ENCODE measurements at regions not wholly inside any gene's neighbourhood (a gene's known extent, or its start where the extent isn't known, plus 50 kb on each side); places are given as distances from the start of the nearest gene placed in this dataset.

- no peak for DNase-seq (ENCODE audit: low read depth in 1 of 2, low spot score in 1 of 2)
- Histone ChIP-seq H3K4me2 (no peak overlapping the region), H3K4me3 (no peak overlapping the region), H3K27ac (no peak overlapping the region), H3K4me1 (no peaks in the 10 kb centered on the region), H3K9me3 (no peaks in the 10 kb centered on the region)
- TF ChIP-seq, protein P1, sequence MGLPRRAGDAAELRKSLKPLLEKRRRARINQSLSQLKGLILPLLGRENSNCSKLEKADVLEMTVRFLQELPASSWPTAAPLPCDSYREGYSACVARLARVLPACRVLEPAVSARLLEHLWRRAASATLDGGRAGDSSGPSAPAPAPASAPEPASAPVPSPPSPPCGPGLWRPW (IDR thresholded peaks at IDR 0.05): no peak
- TF ChIP-seq TP53 (CRISPR knock-in tag; IDR thresholded peaks at IDR 0.05) (no peak), JUNB (IDR thresholded peaks at IDR 0.05) (no peak), HOXA7 (CRISPR knock-in tag; IDR thresholded peaks at IDR 0.05) (no peak), PHF8 (IDR thresholded peaks at IDR 0.05; ENCODE audit: borderline replicate concordance, low read depth) (no peak), HDAC2 (IDR thresholded peaks at IDR 0.05) (no peak)
- TF ChIP-seq, protein P2, sequence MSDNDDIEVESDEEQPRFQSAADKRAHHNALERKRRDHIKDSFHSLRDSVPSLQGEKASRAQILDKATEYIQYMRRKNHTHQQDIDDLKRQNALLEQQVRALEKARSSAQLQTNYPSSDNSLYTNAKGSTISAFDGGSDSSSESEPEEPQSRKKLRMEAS (IDR thresholded peaks at IDR 0.05): no peak
- no peak for ATAC-seq
- ChIA-PET POLR2A (no interaction called here), CTCF (no interaction called here)
- no peak for FAIRE-seq
- 4% methylated on average over 3 of the region's 5 CpGs for WGBS (ENCODE audit: missing lambda C conversion rate)
These were observed 1962.5 kb downstream of the ARAP2 start for GRCh38 chr4:34281826-34282225.

DNA sequence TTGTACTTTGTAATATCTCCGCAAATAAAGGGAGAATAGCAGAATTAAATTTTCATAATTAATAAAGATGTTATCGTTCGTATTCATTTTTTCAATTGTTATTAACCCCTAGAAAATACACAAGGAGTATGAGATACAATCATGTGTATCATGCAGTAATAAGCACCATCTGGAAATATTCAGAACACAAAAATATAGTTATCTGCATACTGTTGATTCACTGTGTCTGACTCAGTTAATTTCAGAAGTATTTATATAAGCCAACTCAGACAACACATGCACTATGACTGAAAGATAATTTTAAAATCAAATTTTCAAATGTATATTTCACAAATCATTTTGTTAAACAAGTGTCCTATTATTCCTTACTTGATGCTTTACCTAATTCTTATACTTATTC is 1954.8 kb downstream of the ARAP2 start:
- H3K4me2 ChIP-seq: no peak overlapping the region
- H3K4me1 ChIP-seq: no peaks in the 10 kb centered on the region
- WGBS (ENCODE audit: missing lambda C conversion rate): 78% methylated on average over 3 of the region's 3 CpGs
- H3K4me3 ChIP-seq: no peak overlapping the region
- DNase-seq (ENCODE audit: low read depth in 1 of 2, low spot score in 1 of 2) (no peak), ATAC-seq (no peak), FAIRE-seq (no peak)
- CTCF ChIA-PET: no interaction called here
- TF ChIP-seq NR3C1 (IDR thresholded peaks at IDR 0.05) (no peak), BHLHE40 (IDR thresholded peaks at IDR 0.05; ENCODE audit: low read depth, low read length) (no peak), HDAC2 (IDR thresholded peaks at IDR 0.05) (no peak), HOXB5 (CRISPR knock-in tag; IDR thresholded peaks at IDR 0.05) (no peak), HOXA7 (CRISPR knock-in tag; IDR thresholded peaks at IDR 0.05) (no peak), EHMT2 (IDR thresholded peaks at IDR 0.05; ENCODE audit: low read depth) (no peak), HOXB13 (CRISPR knock-in tag; IDR thresholded peaks at IDR 0.05; ENCODE audit: low read depth) (no peak), EHF (CRISPR knock-in tag; IDR thresholded peaks at IDR 0.05) (no peak), RFX5 (IDR thresholded peaks at IDR 0.05) (no peak), USF2 (IDR thresholded peaks at IDR 0.05) (no peak), POLR2AphosphoS2 (conservative IDR thresholded peaks at IDR 0.05; ENCODE audit: low read length) (no peak), KDM1A (IDR thresholded peaks at IDR 0.05; ENCODE audit: low read depth) (no peak), RCOR1 (IDR thresholded peaks at IDR 0.05; ENCODE audit: low read depth, low read length) (no peak), CHD4 (IDR thresholded peaks at IDR 0.05; ENCODE audit: borderline replicate concordance) (no peak), MAFK (IDR thresholded peaks at IDR 0.05; ENCODE audit: partially characterized antibody) (no peak), MYC (IDR thresholded peaks at IDR 0.05; ENCODE audit: borderline replicate concordance, low read length) (no peak)
- TF ChIP-seq, protein P2 (IDR thresholded peaks at IDR 0.05): no peak
- TF ChIP-seq, protein P3, sequence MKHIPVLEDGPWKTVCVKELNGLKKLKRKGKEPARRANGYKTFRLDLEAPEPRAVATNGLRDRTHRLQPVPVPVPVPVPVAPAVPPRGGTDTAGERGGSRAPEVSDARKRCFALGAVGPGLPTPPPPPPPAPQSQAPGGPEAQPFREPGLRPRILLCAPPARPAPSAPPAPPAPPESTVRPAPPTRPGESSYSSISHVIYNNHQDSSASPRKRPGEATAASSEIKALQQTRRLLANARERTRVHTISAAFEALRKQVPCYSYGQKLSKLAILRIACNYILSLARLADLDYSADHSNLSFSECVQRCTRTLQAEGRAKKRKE (CRISPR knock-in tag; IDR thresholded peaks at IDR 0.05; ENCODE audit: low read depth): no peak
- TF ChIP-seq, protein P4, sequence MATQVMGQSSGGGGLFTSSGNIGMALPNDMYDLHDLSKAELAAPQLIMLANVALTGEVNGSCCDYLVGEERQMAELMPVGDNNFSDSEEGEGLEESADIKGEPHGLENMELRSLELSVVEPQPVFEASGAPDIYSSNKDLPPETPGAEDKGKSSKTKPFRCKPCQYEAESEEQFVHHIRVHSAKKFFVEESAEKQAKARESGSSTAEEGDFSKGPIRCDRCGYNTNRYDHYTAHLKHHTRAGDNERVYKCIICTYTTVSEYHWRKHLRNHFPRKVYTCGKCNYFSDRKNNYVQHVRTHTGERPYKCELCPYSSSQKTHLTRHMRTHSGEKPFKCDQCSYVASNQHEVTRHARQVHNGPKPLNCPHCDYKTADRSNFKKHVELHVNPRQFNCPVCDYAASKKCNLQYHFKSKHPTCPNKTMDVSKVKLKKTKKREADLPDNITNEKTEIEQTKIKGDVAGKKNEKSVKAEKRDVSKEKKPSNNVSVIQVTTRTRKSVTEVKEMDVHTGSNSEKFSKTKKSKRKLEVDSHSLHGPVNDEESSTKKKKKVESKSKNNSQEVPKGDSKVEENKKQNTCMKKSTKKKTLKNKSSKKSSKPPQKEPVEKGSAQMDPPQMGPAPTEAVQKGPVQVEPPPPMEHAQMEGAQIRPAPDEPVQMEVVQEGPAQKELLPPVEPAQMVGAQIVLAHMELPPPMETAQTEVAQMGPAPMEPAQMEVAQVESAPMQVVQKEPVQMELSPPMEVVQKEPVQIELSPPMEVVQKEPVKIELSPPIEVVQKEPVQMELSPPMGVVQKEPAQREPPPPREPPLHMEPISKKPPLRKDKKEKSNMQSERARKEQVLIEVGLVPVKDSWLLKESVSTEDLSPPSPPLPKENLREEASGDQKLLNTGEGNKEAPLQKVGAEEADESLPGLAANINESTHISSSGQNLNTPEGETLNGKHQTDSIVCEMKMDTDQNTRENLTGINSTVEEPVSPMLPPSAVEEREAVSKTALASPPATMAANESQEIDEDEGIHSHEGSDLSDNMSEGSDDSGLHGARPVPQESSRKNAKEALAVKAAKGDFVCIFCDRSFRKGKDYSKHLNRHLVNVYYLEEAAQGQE (IDR thresholded peaks at IDR 0.05): no peak
- TF ChIP-seq, protein P5, sequence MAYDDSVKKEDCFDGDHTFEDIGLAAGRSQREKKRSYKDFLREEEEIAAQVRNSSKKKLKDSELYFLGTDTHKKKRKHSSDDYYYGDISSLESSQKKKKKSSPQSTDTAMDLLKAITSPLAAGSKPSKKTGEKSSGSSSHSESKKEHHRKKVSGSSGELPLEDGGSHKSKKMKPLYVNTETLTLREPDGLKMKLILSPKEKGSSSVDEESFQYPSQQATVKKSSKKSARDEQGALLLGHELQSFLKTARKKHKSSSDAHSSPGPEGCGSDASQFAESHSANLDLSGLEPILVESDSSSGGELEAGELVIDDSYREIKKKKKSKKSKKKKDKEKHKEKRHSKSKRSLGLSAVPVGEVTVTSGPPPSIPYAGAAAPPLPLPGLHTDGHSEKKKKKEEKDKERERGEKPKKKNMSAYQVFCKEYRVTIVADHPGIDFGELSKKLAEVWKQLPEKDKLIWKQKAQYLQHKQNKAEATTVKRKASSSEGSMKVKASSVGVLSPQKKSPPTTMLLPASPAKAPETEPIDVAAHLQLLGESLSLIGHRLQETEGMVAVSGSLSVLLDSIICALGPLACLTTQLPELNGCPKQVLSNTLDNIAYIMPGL (CRISPR knock-in tag; IDR thresholded peaks at IDR 0.05; ENCODE audit: borderline replicate concordance): no peak
- POLR2A ChIA-PET: no interaction called here
- no peak overlapping the region for H3K27ac ChIP-seq
- H3K9me3 ChIP-seq: no peaks in the 10 kb centered on the region
